ENCODE measurements at regions not wholly inside any gene's neighbourhood (a gene's known extent, or its start where the extent isn't known, plus 50 kb on each side); places are given as distances from the start of the nearest gene placed in this dataset.
A peak's percentile ranks its signal among the peaks of the same experiment; 100 is the strongest.

GRCh38 chr5:75952291-75952690 is 130.9 kb upstream of the SV2C start:
- DNase-seq (ENCODE audit: low spot score) = peak; percentile 84
- no TSS peak for BruUV-seq (replicated peaks)
- POLR2A ChIA-PET (ENCODE audit: low non-redundant PET) = no interaction called here

GRCh38 chr5:75951716-75952115 is 131.5 kb upstream of the SV2C start:
- H3K36me3 ChIP-seq (ENCODE audit: insufficient read depth, low read length, poor library complexity, severe bottlenecking) = no peaks in the 10 kb centered on the region
- BruUV-seq (replicated peaks) = TSS peak; percentile 85
- H3K4me3 ChIP-seq (ENCODE audit: low read depth, low read length, poor library complexity, severe bottlenecking) = no peak overlapping the region
- TF ChIP-seq CTCF (conservative IDR thresholded peaks at IDR 0.05; ENCODE audit: low read depth, low read length) = no peak
- TF ChIP-seq EZH2 (IDR thresholded peaks at IDR 0.05; ENCODE audit: borderline replicate concordance, low read depth, low read length, poor library complexity, severe bottlenecking) = no peak
- CTCF ChIA-PET = no interaction called here
- DNase-seq (ENCODE audit: low spot score) = peak; percentile 53
- H3K9me3 ChIP-seq (ENCODE audit: low read depth, low read length, poor library complexity, severe bottlenecking) = no peaks in the 10 kb centered on the region
- POLR2A ChIA-PET (ENCODE audit: low non-redundant PET) = no interaction called here
- no peaks in the 10 kb centered on the region for H3K27me3 ChIP-seq (replicated peaks; ENCODE audit: insufficient read depth, low read depth, low read length, poor library complexity)
- peaks cover 8% of the 10 kb centered on the region for H3K4me1 ChIP-seq (ENCODE audit: insufficient read depth, low read length, poor library complexity, severe bottlenecking)
- peak overlapping the region; percentile 92 for H3K27ac ChIP-seq (ENCODE audit: low read depth, low read length, poor library complexity, severe bottlenecking)
- intact Hi-C loops (cut with micrococcal nuclease; ENCODE audit: unreplicated experiment) = no loop called here

More at GRCh38 chr5:75952291-75952690, 130.9 kb upstream of the SV2C start:
- TF ChIP-seq EZH2 (IDR thresholded peaks at IDR 0.05; ENCODE audit: borderline replicate concordance, low read depth, low read length, poor library complexity, severe bottlenecking) (no peak), CTCF (conservative IDR thresholded peaks at IDR 0.05; ENCODE audit: low read depth, low read length) (no peak)
- H3K36me3 ChIP-seq (ENCODE audit: insufficient read depth, low read length, poor library complexity, severe bottlenecking) = no peaks in the 10 kb centered on the region
- H3K27ac ChIP-seq (ENCODE audit: low read depth, low read length, poor library complexity, severe bottlenecking) = peak overlapping the region; percentile 92
- no peak overlapping the region for H3K4me3 ChIP-seq (ENCODE audit: low read depth, low read length, poor library complexity, severe bottlenecking)
- CTCF ChIA-PET = no interaction called here
- no peaks in the 10 kb centered on the region for H3K27me3 ChIP-seq (replicated peaks; ENCODE audit: insufficient read depth, low read depth, low read length, poor library complexity)
- intact Hi-C loops (cut with micrococcal nuclease; ENCODE audit: unreplicated experiment) = no loop called here
- H3K4me1 ChIP-seq (ENCODE audit: insufficient read depth, low read length, poor library complexity, severe bottlenecking) = peaks cover 8% of the 10 kb centered on the region
- H3K9me3 ChIP-seq (ENCODE audit: low read depth, low read length, poor library complexity, severe bottlenecking) = no peaks in the 10 kb centered on the region

- TF ChIP-seq EZH2 (IDR thresholded peaks at IDR 0.05; ENCODE audit: borderline replicate concordance, low read depth, low read length, poor library complexity, severe bottlenecking) (no peak), CTCF (conservative IDR thresholded peaks at IDR 0.05; ENCODE audit: low read depth, low read length) (no peak)
- intact Hi-C loops (cut with micrococcal nuclease; ENCODE audit: unreplicated experiment) = no loop called here
- ChIA-PET POLR2A (ENCODE audit: low non-redundant PET) (no interaction called here), CTCF (no interaction called here)
- H3K27me3 ChIP-seq (replicated peaks; ENCODE audit: insufficient read depth, low read depth, low read length, poor library complexity) = no peaks in the 10 kb centered on the region
- no peaks in the 10 kb centered on the region for H3K9me3 ChIP-seq (ENCODE audit: low read depth, low read length, poor library complexity, severe bottlenecking)
- H3K4me3 ChIP-seq (ENCODE audit: low read depth, low read length, poor library complexity, severe bottlenecking) = no peak overlapping the region
- no TSS peak for BruUV-seq (replicated peaks)
- no peaks in the 10 kb centered on the region for H3K36me3 ChIP-seq (ENCODE audit: insufficient read depth, low read length, poor library complexity, severe bottlenecking)
- H3K4me1 ChIP-seq (ENCODE audit: insufficient read depth, low read length, poor library complexity, severe bottlenecking) = peaks cover 8% of the 10 kb centered on the region
- peak; percentile 77 for DNase-seq (ENCODE audit: low spot score)
- peak overlapping the region; percentile 92 for H3K27ac ChIP-seq (ENCODE audit: low read depth, low read length, poor library complexity, severe bottlenecking)
Observed at GRCh38 chr5:75951158-75951557, 132.0 kb upstream of the SV2C start.
